ENCODE measurements at regions not wholly inside any gene's neighbourhood (a gene's known extent, or its start where the extent isn't known, plus 50 kb on each side); places are given as distances from the start of the nearest gene placed in this dataset.

GRCh38 chr4:121238461-121238860, 74.3 kb upstream of the TNIP3 start:
- Mint-ChIP-seq H3K27me3 (no peaks in the 10 kb centered on the region), H3K27ac (no peak overlapping the region), H3K4me3 (no peak overlapping the region), H3K9me3 (no peaks in the 10 kb centered on the region), H3K4me1 (peaks cover 5% of the 10 kb centered on the region), H3K36me3 (no peaks in the 10 kb centered on the region)
- no peak for ATAC-seq

GRCh38 chr4:121237069-121237399, 72.9 kb upstream of the TNIP3 start:
- H3K27me3 Mint-ChIP-seq = no peaks in the 10 kb centered on the region
- H3K27ac Mint-ChIP-seq = no peak overlapping the region
- no peaks in the 10 kb centered on the region for H3K36me3 Mint-ChIP-seq
- H3K9me3 Mint-ChIP-seq = no peaks in the 10 kb centered on the region
- ATAC-seq = no peak
- no peaks in the 10 kb centered on the region for H3K4me1 Mint-ChIP-seq
- H3K4me3 Mint-ChIP-seq = no peak overlapping the region

- no peak overlapping the region for H3K27ac Mint-ChIP-seq
- H3K4me1 Mint-ChIP-seq = no peaks in the 10 kb centered on the region
- no peak for ATAC-seq
- no peaks in the 10 kb centered on the region for H3K36me3 Mint-ChIP-seq
- no peak overlapping the region for H3K4me3 Mint-ChIP-seq
- H3K9me3 Mint-ChIP-seq = no peaks in the 10 kb centered on the region
- no peaks in the 10 kb centered on the region for H3K27me3 Mint-ChIP-seq
These were observed 72.4 kb upstream of the TNIP3 start for GRCh38 chr4:121236353-121237068.

GRCh38 chr4:121233982-121234381, 69.9 kb upstream of the TNIP3 start:
- no peak overlapping the region for H3K4me3 Mint-ChIP-seq
- ATAC-seq = no peak
- no peaks in the 10 kb centered on the region for H3K9me3 Mint-ChIP-seq
- no peaks in the 10 kb centered on the region for H3K36me3 Mint-ChIP-seq
- no peaks in the 10 kb centered on the region for H3K27me3 Mint-ChIP-seq
- no peak overlapping the region for H3K27ac Mint-ChIP-seq
- H3K4me1 Mint-ChIP-seq = no peaks in the 10 kb centered on the region

GRCh38 chr4:121229993-121230392, 65.9 kb upstream of the TNIP3 start:
- no peaks in the 10 kb centered on the region for H3K27me3 Mint-ChIP-seq
- ATAC-seq = no peak
- no peaks in the 10 kb centered on the region for H3K9me3 Mint-ChIP-seq
- H3K27ac Mint-ChIP-seq = no peak overlapping the region
- H3K4me3 Mint-ChIP-seq = no peak overlapping the region
- no peaks in the 10 kb centered on the region for H3K36me3 Mint-ChIP-seq
- H3K4me1 Mint-ChIP-seq = peaks cover 7% of the 10 kb centered on the region

GRCh38 chr4:121228848-121229247, 64.7 kb upstream of the TNIP3 start:
- H3K27me3 Mint-ChIP-seq = no peaks in the 10 kb centered on the region
- H3K9me3 Mint-ChIP-seq = no peaks in the 10 kb centered on the region
- ATAC-seq = no peak
- no peak overlapping the region for H3K27ac Mint-ChIP-seq
- no peaks in the 10 kb centered on the region for H3K36me3 Mint-ChIP-seq
- peaks cover 7% of the 10 kb centered on the region for H3K4me1 Mint-ChIP-seq
- no peak overlapping the region for H3K4me3 Mint-ChIP-seq

GRCh38 chr4:121227341-121227792, 63.2 kb upstream of the TNIP3 start:
- H3K36me3 Mint-ChIP-seq = no peaks in the 10 kb centered on the region
- H3K9me3 Mint-ChIP-seq = no peaks in the 10 kb centered on the region
- peak overlapping the region; percentile 5 for H3K4me3 Mint-ChIP-seq
- peaks cover 7% of the 10 kb centered on the region for H3K4me1 Mint-ChIP-seq
- H3K27ac Mint-ChIP-seq = no peak overlapping the region
- H3K27me3 Mint-ChIP-seq = no peaks in the 10 kb centered on the region
- peak; percentile 61 for ATAC-seq

GRCh38 chr4:121226362-121226761, 62.2 kb upstream of the TNIP3 start:
- Mint-ChIP-seq H3K9me3 (no peaks in the 10 kb centered on the region), H3K4me1 (peaks cover 7% of the 10 kb centered on the region), H3K27me3 (no peaks in the 10 kb centered on the region), H3K27ac (peak overlapping the region; percentile 10), H3K36me3 (no peaks in the 10 kb centered on the region), H3K4me3 (no peak overlapping the region)
- ATAC-seq = peak; percentile 29

GRCh38 chr4:121221608-121222007, 57.5 kb upstream of the TNIP3 start:
- ATAC-seq = no peak
- Mint-ChIP-seq H3K4me1 (peaks cover 7% of the 10 kb centered on the region), H3K36me3 (no peaks in the 10 kb centered on the region), H3K9me3 (no peaks in the 10 kb centered on the region), H3K27me3 (no peaks in the 10 kb centered on the region), H3K27ac (no peak overlapping the region), H3K4me3 (no peak overlapping the region)

GRCh38 chr4:121221201-121221600, 57.1 kb upstream of the TNIP3 start:
- H3K27ac Mint-ChIP-seq = no peak overlapping the region
- H3K4me3 Mint-ChIP-seq = no peak overlapping the region
- no peaks in the 10 kb centered on the region for H3K27me3 Mint-ChIP-seq
- ATAC-seq = no peak
- no peaks in the 10 kb centered on the region for H3K36me3 Mint-ChIP-seq
- no peaks in the 10 kb centered on the region for H3K9me3 Mint-ChIP-seq
- peaks cover 6% of the 10 kb centered on the region for H3K4me1 Mint-ChIP-seq

- no peak overlapping the region for H3K4me3 Mint-ChIP-seq
- H3K36me3 Mint-ChIP-seq = no peaks in the 10 kb centered on the region
- no peak overlapping the region for H3K27ac Mint-ChIP-seq
- peaks cover 1% of the 10 kb centered on the region for H3K4me1 Mint-ChIP-seq
- no peaks in the 10 kb centered on the region for H3K27me3 Mint-ChIP-seq
- ATAC-seq = no peak
- no peaks in the 10 kb centered on the region for H3K9me3 Mint-ChIP-seq
These were observed 56.6 kb upstream of the TNIP3 start for GRCh38 chr4:121220698-121221097.

GRCh38 chr4:121219227-121219626, 55.1 kb upstream of the TNIP3 start:
- Mint-ChIP-seq H3K4me3 (no peak overlapping the region), H3K36me3 (no peaks in the 10 kb centered on the region), H3K4me1 (no peaks in the 10 kb centered on the region), H3K27me3 (no peaks in the 10 kb centered on the region), H3K27ac (no peak overlapping the region), H3K9me3 (no peaks in the 10 kb centered on the region)
- ATAC-seq = no peak

- Mint-ChIP-seq H3K27ac (no peak overlapping the region), H3K9me3 (no peaks in the 10 kb centered on the region), H3K4me1 (no peaks in the 10 kb centered on the region), H3K36me3 (no peaks in the 10 kb centered on the region), H3K4me3 (no peak overlapping the region), H3K27me3 (no peaks in the 10 kb centered on the region)
- no peak for ATAC-seq
These were observed 53.2 kb upstream of the TNIP3 start for GRCh38 chr4:121217351-121217750.

GRCh38 chr4:121216461-121216860, 52.3 kb upstream of the TNIP3 start:
- no peaks in the 10 kb centered on the region for H3K4me1 Mint-ChIP-seq
- no peaks in the 10 kb centered on the region for H3K27me3 Mint-ChIP-seq

GRCh38 chr4:121213940-121214339, 49.8 kb upstream of the TNIP3 start:
- Mint-ChIP-seq H3K36me3 (no peaks in the 10 kb centered on the region), H3K27ac (no peak overlapping the region), H3K27me3 (no peaks in the 10 kb centered on the region), H3K4me1 (no peaks in the 10 kb centered on the region), H3K9me3 (no peaks in the 10 kb centered on the region), H3K4me3 (no peak overlapping the region)
- no peak for ATAC-seq

More at GRCh38 chr4:121216461-121216860, 52.3 kb upstream of the TNIP3 start:
- no peak for ATAC-seq
- no peak overlapping the region for H3K27ac Mint-ChIP-seq
- H3K9me3 Mint-ChIP-seq = no peaks in the 10 kb centered on the region
- H3K36me3 Mint-ChIP-seq = no peaks in the 10 kb centered on the region
- no peak overlapping the region for H3K4me3 Mint-ChIP-seq

All from stimulated activated memory B cell treated with anti-CD40 and anti-IgM and Interleukin-4, amounts not matched to agents 10 μg/mL and 1 μg/mL and 100 μg/mL, for 72 hours (primary cell).